Mucosa of stomach (tissue), 1 donor: ENCODE measurements at regions not wholly inside any gene's neighbourhood (a gene's known extent, or its start where the extent isn't known, plus 50 kb on each side); places are given as distances from the start of the nearest gene placed in this dataset.

Experiments
- H3K27me3 ChIP-seq: one replicate; pipeline ENCODE4 v1.7.0; 2013; ENCODE audit warnings: mild to moderate bottlenecking, low read length; ENCODE audit not compliant: control insufficient read depth, insufficient read depth
- H3K36me3 ChIP-seq: one replicate; pipeline ENCODE4 v1.7.0; 2013; ENCODE audit warnings: low read length; ENCODE audit not compliant: control insufficient read depth, insufficient read depth
- H3K4me1 ChIP-seq: one replicate; pipeline ENCODE4 v1.7.0; 2013; ENCODE audit warnings: mild to moderate bottlenecking, low read length; ENCODE audit not compliant: control insufficient read depth, insufficient read depth
- H3K4me3 ChIP-seq: one replicate; pipeline ENCODE4 v1.7.0; 2013; ENCODE audit warnings: low read length
- H3K9ac ChIP-seq: one replicate; pipeline ENCODE4 v1.7.0; 2013; ENCODE audit warnings: mild to moderate bottlenecking, low read length, moderate library complexity
- H3K9me3 ChIP-seq: one replicate; pipeline ENCODE4 v1.7.0; 2013; ENCODE audit warnings: mild to moderate bottlenecking, low read length, moderate library complexity; ENCODE audit not compliant: control insufficient read depth
- donor health status: Pancreatic carcinoma.

DNA sequence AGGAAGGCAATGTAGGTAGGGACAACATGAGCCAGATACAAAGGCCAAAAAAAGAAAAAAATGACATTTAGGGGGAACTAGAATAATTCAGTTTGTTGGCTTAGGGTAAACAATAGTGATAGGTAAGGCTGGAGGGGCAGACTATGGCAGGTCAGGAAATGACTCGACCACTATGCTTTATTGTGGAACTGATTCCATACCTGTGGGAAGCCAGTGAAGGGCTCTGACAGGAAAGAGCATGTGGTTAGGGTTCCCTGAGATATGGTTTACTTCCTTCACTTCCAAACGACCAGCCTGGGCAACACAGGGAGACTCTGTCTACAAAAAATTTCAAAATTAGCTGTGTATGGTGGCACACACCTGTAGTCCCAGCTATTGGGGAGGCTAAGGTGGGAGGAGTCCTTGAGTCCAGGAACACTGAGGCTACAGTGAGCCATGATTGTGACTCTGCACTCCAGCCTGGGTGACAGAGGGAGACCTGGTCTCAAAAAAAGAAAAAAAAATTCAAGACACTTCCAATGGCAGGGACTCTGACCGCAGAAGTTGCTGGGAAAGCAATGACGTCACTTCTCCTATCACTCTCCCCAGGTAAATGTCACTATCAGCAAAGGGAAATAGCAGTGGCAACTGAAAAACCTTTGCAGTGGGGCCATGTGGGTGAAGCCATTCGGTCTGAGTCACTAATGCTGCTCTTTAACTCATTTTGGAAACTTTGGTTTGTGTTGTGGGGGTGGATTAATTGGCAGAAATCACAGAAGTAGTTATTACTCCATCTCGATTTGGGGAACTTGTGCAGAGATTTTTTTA, 192.8 kb upstream of the TSC22D1 start:
- Histone ChIP-seq H3K4me3 (no peak overlapping the region), H3K27me3 (no peaks in the 10 kb centered on the region), H3K4me1 (peaks cover 43% of the 10 kb centered on the region), H3K36me3 (no peaks in the 10 kb centered on the region), H3K9ac (no peak overlapping the region), H3K9me3 (no peaks in the 10 kb centered on the region)

DNA sequence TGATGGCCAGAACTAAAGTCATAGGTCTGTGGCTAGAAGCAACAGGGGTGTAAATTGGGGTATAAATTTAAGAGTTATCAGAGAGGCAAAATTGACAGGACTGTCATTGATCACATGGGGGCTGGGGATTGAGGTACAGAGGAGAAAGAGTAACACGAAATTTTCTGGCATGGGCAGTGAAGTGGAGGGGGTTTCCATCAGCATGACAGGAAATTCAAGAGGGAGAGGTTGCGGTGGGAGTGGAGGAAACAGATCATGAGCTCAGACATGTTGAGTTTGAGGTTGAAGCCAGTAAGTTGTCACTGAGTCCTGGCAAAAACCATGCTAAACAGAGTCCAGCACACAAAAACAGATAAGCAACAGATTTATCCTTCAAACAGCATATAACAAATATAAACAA, 192.1 kb upstream of the TSC22D1 start:
- Histone ChIP-seq H3K27me3 (no peaks in the 10 kb centered on the region), H3K4me3 (no peak overlapping the region), H3K36me3 (no peaks in the 10 kb centered on the region), H3K9ac (no peak overlapping the region), H3K9me3 (no peaks in the 10 kb centered on the region), H3K4me1 (peaks cover 51% of the 10 kb centered on the region)

DNA sequence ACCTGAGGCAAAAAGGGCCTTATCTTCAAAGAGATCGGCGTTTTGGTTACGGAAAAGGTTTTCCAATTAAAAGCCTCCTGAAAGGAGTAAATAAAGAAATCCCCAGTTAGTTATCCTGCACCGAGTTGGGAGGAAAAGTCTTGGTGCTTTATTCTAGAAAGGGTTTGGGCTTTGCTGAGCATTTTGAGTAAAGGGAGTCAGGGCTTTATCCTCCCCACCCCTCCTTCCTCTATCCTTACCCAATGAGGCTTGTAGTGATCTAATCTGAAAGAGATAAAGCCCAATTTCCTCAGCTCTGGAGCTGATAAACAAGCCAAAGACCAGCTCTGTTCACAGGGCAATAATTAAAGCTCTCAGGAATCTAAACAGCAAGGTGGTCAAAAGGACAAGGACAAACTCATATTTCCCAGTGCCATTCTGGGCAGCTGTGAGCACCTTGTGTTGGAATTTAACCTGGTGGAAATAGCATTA, 188.9 kb upstream of the TSC22D1 start:
- H3K9me3 ChIP-seq, result no peaks in the 10 kb centered on the region
- peaks cover 60% of the 10 kb centered on the region for H3K4me1 ChIP-seq
- no peaks in the 10 kb centered on the region for H3K36me3 ChIP-seq
- H3K27me3 ChIP-seq, result no peaks in the 10 kb centered on the region
- H3K4me3 ChIP-seq, result no peak overlapping the region
- peak overlapping the region; percentile 32 for H3K9ac ChIP-seq

GRCh38 chr13:44764302-44764692, 188.2 kb upstream of the TSC22D1 start:
- H3K36me3 ChIP-seq, result no peaks in the 10 kb centered on the region
- peak overlapping the region; percentile 32 for H3K9ac ChIP-seq
- no peaks in the 10 kb centered on the region for H3K9me3 ChIP-seq
- H3K27me3 ChIP-seq, result no peaks in the 10 kb centered on the region
- H3K4me1 ChIP-seq, result peaks cover 60% of the 10 kb centered on the region
- no peak overlapping the region for H3K4me3 ChIP-seq

DNA sequence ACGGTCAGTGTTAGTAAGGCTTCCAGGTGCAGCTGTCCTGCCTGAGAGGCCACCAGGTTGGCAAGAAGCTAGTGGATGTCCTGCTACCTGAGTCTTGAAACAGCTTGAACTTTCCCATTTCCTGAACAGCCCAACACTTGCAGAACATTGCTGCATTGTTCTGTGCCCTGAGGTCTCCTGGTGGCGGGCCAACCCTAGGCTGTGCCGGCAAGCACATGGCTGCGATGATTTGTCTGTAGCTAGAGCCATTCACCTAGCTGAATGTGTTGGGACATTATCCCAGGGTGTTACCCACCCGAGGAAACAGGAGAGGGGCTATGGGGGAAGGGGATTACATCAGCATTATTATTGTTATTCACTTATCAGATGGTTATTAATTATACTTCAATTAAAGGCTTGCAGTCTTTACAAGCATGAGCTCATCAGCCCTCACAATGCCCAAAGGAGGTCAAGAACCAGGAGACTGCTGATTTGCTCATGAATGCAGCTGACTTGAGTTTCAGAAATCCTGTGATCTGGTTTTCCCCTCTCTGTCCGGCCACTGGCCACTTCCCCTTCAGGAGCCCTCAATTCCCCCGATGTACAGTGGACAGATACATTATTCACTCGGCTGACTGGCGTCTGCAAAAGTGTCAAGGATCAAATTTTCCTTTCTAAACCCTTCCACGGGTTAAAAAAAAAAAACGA, 187.6 kb upstream of the TSC22D1 start:
- H3K4me1 ChIP-seq, result peaks cover 60% of the 10 kb centered on the region
- no peaks in the 10 kb centered on the region for H3K27me3 ChIP-seq
- no peak overlapping the region for H3K4me3 ChIP-seq
- no peaks in the 10 kb centered on the region for H3K36me3 ChIP-seq
- H3K9ac ChIP-seq, result no peak overlapping the region
- no peaks in the 10 kb centered on the region for H3K9me3 ChIP-seq

DNA sequence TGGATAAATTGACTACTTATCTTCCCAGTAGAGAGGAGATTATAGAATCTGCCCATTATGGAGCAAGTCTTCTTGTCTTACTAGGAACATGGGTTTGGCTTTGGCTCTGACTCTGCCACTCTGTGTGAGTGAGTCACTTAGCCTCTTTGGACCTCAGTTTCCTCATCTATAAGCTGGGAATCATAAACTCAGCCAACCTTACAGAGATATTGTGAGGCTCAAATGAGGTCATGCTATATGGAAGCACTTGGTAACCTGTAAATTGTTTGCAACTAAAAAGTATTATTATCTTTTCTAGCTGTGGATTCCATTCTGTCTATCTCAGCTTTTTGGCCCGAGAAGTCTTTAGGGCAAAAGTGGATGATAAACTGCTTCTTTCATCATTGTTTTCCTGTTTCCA, 186.8 kb upstream of the TSC22D1 start:
- Histone ChIP-seq H3K9ac (no peak overlapping the region), H3K4me1 (peaks cover 61% of the 10 kb centered on the region), H3K27me3 (no peaks in the 10 kb centered on the region)

DNA sequence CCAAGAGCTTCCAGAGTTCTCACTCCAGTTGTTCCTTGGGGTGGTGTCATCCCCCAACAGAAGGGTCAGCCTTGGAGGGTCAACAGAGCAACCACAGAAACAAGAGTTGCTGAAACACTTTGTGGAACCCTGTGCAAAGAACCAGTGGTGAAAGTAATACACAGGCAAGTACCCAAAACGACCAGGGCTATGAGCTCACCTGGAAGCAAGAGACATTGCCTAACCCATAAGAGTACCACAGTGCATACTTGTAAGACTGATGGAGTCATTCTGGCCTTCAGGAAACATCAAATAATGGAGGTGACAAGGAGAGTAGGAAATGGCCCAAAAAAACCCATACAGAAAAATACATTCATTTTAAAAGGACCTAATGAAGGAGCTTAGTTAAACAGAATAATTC, 184.3 kb upstream of the TSC22D1 start:
- H3K9ac ChIP-seq, result peak overlapping the region; percentile 23
- no peak overlapping the region for H3K4me3 ChIP-seq
- peaks cover 68% of the 10 kb centered on the region for H3K4me1 ChIP-seq
- no peaks in the 10 kb centered on the region for H3K36me3 ChIP-seq
- H3K27me3 ChIP-seq, result no peaks in the 10 kb centered on the region
- H3K9me3 ChIP-seq, result no peaks in the 10 kb centered on the region

More for the DNA sequence above, 186.8 kb upstream of the TSC22D1 start:
- Histone ChIP-seq H3K9me3 (no peaks in the 10 kb centered on the region), H3K4me3 (no peak overlapping the region), H3K36me3 (no peaks in the 10 kb centered on the region)

DNA sequence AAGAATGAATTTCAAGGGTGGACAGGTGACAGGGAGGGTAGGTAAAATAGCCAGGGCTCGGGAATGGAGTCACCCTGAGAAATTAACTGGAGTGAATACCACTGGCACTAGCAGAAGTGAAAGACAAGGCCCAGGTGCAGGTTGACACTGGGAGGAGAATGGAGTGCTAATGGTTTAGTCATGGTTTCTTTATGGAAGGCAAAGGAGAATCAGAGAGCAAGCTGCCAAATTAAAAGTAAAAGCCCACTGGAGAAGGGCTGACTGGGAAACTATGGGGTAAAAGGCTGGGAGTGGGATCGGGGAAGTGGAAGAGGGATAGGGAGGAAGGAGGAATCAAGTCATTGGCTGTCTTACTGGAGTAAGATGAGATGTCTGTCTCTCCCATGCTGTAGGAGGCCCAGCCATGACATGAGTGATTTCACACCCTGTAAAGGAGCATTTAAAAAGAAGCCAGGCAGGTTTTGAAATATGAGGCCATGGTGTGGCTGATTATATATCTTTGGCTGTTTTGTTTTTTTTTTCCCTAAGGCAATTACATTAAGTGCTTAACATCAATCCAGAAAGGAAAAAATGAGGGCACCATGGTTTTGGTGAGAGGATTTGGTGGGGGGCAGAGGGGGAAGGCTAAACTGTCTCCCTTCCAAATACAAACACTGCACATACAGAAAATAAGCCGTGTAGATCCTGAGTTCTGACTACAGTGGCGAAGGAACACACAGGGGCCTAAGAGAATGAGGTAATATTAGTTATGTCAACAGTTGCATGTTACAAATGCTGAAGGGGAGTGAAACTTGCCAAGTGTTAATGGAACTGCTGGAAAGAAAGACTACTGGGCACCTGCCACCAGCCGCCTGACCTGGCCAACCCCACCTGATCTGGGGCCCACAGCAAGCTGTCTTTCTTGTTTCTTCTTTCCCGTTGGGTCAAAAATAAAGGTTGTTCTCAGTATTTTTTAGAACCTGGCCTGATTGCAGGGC, 183.5 kb upstream of the TSC22D1 start:
- H3K9me3 ChIP-seq, result no peaks in the 10 kb centered on the region
- H3K27me3 ChIP-seq, result no peaks in the 10 kb centered on the region
- H3K36me3 ChIP-seq, result no peaks in the 10 kb centered on the region
- H3K9ac ChIP-seq, result peak overlapping the region; percentile 23
- H3K4me3 ChIP-seq, result no peak overlapping the region
- peaks cover 60% of the 10 kb centered on the region for H3K4me1 ChIP-seq

DNA sequence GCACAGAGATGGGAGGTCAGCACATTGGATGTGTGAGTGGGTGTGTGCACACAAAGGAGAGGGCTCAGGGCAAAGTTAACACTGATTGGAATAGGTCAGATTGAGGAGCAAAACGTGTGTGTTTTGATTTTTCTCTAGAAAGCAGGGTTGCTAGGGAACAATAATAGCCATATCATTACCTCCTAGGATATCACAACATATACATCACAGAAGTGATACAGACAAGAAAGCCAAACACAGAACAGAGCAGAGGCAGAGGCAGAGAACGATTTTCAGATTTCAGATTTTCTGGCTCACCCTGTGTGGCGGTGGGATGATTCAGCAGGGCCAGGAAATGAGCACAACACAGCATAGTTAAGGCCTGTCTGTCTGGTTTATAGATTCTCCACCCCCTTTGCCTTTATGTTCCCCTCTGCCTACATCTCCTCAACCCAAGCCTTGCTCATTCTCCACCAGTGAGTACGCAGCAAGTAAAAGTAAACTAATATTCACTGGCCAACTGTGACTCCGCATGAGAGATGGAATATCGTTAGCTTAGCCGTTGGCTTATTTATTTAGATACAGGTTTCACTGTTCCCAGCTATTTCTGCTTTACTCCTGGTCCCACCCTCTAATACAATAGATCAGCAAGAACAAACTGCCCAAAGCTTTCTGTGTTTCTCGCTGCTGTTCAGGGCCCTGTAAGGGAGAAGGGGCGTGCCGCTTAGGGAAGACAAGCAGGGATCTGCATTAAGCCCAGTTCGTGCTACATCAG, 182.7 kb upstream of the TSC22D1 start:
- Histone ChIP-seq H3K36me3 (no peaks in the 10 kb centered on the region), H3K9me3 (no peaks in the 10 kb centered on the region), H3K9ac (peak overlapping the region; percentile 22), H3K4me1 (peaks cover 52% of the 10 kb centered on the region), H3K27me3 (no peaks in the 10 kb centered on the region), H3K4me3 (no peak overlapping the region)

DNA sequence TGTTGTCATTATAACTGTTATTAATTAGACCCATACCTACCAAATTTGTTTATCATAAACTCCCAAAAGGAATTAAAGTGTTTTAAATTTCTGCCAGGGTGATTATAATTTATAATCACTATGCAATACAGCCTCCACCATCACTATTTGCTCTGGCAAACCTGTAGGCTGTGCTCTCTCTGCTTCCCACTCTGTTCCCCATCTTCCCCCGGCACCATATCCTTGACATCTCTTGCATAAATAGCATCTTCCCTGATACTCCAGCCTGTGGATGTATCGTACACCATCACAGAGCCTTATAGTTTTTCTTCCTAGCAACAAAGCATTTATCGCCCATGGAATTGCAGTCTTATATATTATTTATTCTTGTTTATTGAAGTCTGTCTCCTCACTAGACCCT, 181.5 kb upstream of the TSC22D1 start:
- Histone ChIP-seq H3K9me3 (no peaks in the 10 kb centered on the region), H3K27me3 (no peaks in the 10 kb centered on the region), H3K36me3 (no peaks in the 10 kb centered on the region), H3K4me3 (no peak overlapping the region), H3K4me1 (peaks cover 41% of the 10 kb centered on the region), H3K9ac (no peak overlapping the region)

DNA sequence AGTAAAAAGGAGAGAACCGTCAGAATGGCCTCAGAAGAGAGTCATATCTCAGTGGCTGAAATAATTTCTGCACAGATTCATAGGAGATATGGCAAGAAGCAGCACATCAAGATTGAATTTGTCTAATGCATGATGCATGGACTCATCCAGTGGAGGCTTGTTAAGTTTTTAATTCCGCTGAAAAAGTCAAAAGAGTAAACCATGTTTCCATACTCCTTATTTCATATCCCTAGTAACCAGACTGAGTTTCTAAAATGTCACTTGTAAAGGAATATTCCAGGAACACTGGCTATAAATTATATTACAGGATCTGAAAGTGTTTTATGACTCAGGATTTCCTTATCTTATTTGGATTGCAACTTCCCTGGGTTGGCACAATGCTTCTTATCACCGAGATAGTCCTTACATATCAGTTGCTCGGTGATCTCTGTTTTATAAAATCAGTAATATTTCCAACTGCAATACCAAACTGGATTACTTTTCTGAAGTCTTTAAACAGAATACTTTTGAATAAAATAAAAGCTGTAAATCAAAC, 180.2 kb upstream of the TSC22D1 start:
- peaks cover 41% of the 10 kb centered on the region for H3K4me1 ChIP-seq
- no peaks in the 10 kb centered on the region for H3K9me3 ChIP-seq
- H3K9ac ChIP-seq, result no peak overlapping the region
- no peaks in the 10 kb centered on the region for H3K36me3 ChIP-seq
- H3K4me3 ChIP-seq, result no peak overlapping the region
- no peaks in the 10 kb centered on the region for H3K27me3 ChIP-seq
